Memory B cell (primary cell): ENCODE measurements at regions not wholly inside any gene's neighbourhood (a gene's known extent, or its start where the extent isn't known, plus 50 kb on each side); places are given as distances from the start of the nearest gene placed in this dataset.

Experiments
- ATAC-seq: fragments of 150-1000 bp; cut with Tn5 transposase; 2 replicates; pipeline ENCODE4 v1.10.0; 2021; ENCODE audit warnings: low read depth, mild to moderate bottlenecking, moderate library complexity
- DNase-seq, 2 donors: peaks; one replicate each; pipeline ENCODE4 v3.0.0; 2022; ENCODE audit warnings: low spot score in 2 of 2
- H3K27ac Mint-ChIP-seq: one replicate; pipeline ENCODE4 v1.8.0; 2022; ENCODE audit warnings: mild to moderate bottlenecking, moderate library complexity, mixed read lengths
- H3K27me3 Mint-ChIP-seq: one replicate; pipeline ENCODE4 v1.8.0; 2022; ENCODE audit warnings: mixed read lengths
- H3K36me3 Mint-ChIP-seq: one replicate; pipeline ENCODE4 v1.8.0; 2022; ENCODE audit warnings: mild to moderate bottlenecking, mixed read lengths
- H3K4me1 Mint-ChIP-seq: one replicate; pipeline ENCODE4 v1.8.0; 2022; ENCODE audit warnings: mixed read lengths
- H3K4me3 Mint-ChIP-seq: one replicate; pipeline ENCODE4 v1.8.0; 2022; ENCODE audit warnings: mild to moderate bottlenecking, moderate library complexity, mixed read lengths
- H3K9me3 Mint-ChIP-seq: one replicate; pipeline ENCODE4 v1.8.0; 2022; ENCODE audit warnings: mixed read lengths

- peaks cover 6% of the 10 kb centered on the region for H3K27me3 Mint-ChIP-seq
- no peaks in the 10 kb centered on the region for H3K36me3 Mint-ChIP-seq
- no peak overlapping the region for H3K4me3 Mint-ChIP-seq
- no peaks in the 10 kb centered on the region for H3K9me3 Mint-ChIP-seq
- DNase-seq: no peak
- no peak overlapping the region for H3K27ac Mint-ChIP-seq
- ATAC-seq: peak; percentile 41
- H3K4me1 Mint-ChIP-seq: peaks cover 4% of the 10 kb centered on the region
These were observed 77.5 kb upstream of the CAST start for GRCh38 chr5:96584712-96585111.

GRCh38 chr5:96588539-96588938, 73.6 kb upstream of the CAST start:
- Mint-ChIP-seq H3K27ac (no peak overlapping the region), H3K4me3 (no peak overlapping the region), H3K27me3 (peaks cover 11% of the 10 kb centered on the region), H3K9me3 (no peaks in the 10 kb centered on the region), H3K4me1 (peaks cover 4% of the 10 kb centered on the region), H3K36me3 (no peaks in the 10 kb centered on the region)
- DNase-seq: no peak
- ATAC-seq: no peak

- Mint-ChIP-seq H3K27ac (no peak overlapping the region), H3K9me3 (no peaks in the 10 kb centered on the region), H3K4me3 (no peak overlapping the region), H3K36me3 (no peaks in the 10 kb centered on the region), H3K4me1 (no peaks in the 10 kb centered on the region), H3K27me3 (peaks cover 15% of the 10 kb centered on the region)
- ATAC-seq: no peak
- DNase-seq: no peak
These were observed 71.4 kb upstream of the CAST start for GRCh38 chr5:96590796-96591195.

GRCh38 chr5:96595300-96596090, 66.7 kb upstream of the CAST start:
- Mint-ChIP-seq H3K9me3 (no peaks in the 10 kb centered on the region), H3K27me3 (peaks cover 20% of the 10 kb centered on the region), H3K36me3 (no peaks in the 10 kb centered on the region), H3K4me1 (no peaks in the 10 kb centered on the region), H3K27ac (no peak overlapping the region), H3K4me3 (no peak overlapping the region)
- ATAC-seq: no peak
- no peak for DNase-seq

- Mint-ChIP-seq H3K9me3 (no peaks in the 10 kb centered on the region), H3K27ac (no peak overlapping the region), H3K36me3 (no peaks in the 10 kb centered on the region), H3K27me3 (peaks cover 23% of the 10 kb centered on the region), H3K4me1 (no peaks in the 10 kb centered on the region), H3K4me3 (no peak overlapping the region)
- DNase-seq (no peak), ATAC-seq (no peak)
These were observed 64.6 kb upstream of the CAST start for GRCh38 chr5:96597438-96598020.

GRCh38 chr5:96601200-96601599, 61.0 kb upstream of the CAST start:
- H3K4me3 Mint-ChIP-seq: no peak overlapping the region
- no peaks in the 10 kb centered on the region for H3K4me1 Mint-ChIP-seq
- H3K27ac Mint-ChIP-seq: no peak overlapping the region
- H3K36me3 Mint-ChIP-seq: no peaks in the 10 kb centered on the region
- DNase-seq (no peak), ATAC-seq (no peak)
- H3K9me3 Mint-ChIP-seq: no peaks in the 10 kb centered on the region
- H3K27me3 Mint-ChIP-seq: peaks cover 7% of the 10 kb centered on the region

- no peaks in the 10 kb centered on the region for H3K4me1 Mint-ChIP-seq
- H3K9me3 Mint-ChIP-seq: no peaks in the 10 kb centered on the region
- no peak overlapping the region for H3K4me3 Mint-ChIP-seq
- ATAC-seq (peak; percentile 77), DNase-seq (peak; percentile 48 to 63)
- H3K27me3 Mint-ChIP-seq: peaks cover 7% of the 10 kb centered on the region
- H3K27ac Mint-ChIP-seq: no peak overlapping the region
- H3K36me3 Mint-ChIP-seq: no peaks in the 10 kb centered on the region
These were observed 60.4 kb upstream of the CAST start for GRCh38 chr5:96601715-96602244.

GRCh38 chr5:96602776-96603175, 59.4 kb upstream of the CAST start:
- Mint-ChIP-seq H3K9me3 (no peaks in the 10 kb centered on the region), H3K27me3 (peaks cover 3% of the 10 kb centered on the region), H3K36me3 (no peaks in the 10 kb centered on the region), H3K4me3 (no peak overlapping the region), H3K4me1 (no peaks in the 10 kb centered on the region), H3K27ac (no peak overlapping the region)
- DNase-seq (no peak), ATAC-seq (no peak)

GRCh38 chr5:96605144-96605837, 56.9 kb upstream of the CAST start:
- DNase-seq: no peak
- no peak for ATAC-seq
- H3K4me3 Mint-ChIP-seq: no peak overlapping the region
- H3K27me3 Mint-ChIP-seq: peaks cover 5% of the 10 kb centered on the region
- H3K4me1 Mint-ChIP-seq: no peaks in the 10 kb centered on the region
- H3K9me3 Mint-ChIP-seq: no peaks in the 10 kb centered on the region
- no peak overlapping the region for H3K27ac Mint-ChIP-seq
- no peaks in the 10 kb centered on the region for H3K36me3 Mint-ChIP-seq

GRCh38 chr5:96609369-96609768, 52.8 kb upstream of the CAST start:
- Mint-ChIP-seq H3K27ac (no peak overlapping the region), H3K4me3 (no peak overlapping the region), H3K9me3 (no peaks in the 10 kb centered on the region), H3K27me3 (peaks cover 4% of the 10 kb centered on the region), H3K36me3 (no peaks in the 10 kb centered on the region), H3K4me1 (no peaks in the 10 kb centered on the region)
- ATAC-seq (no peak), DNase-seq (no peak)

- peaks cover 5% of the 10 kb centered on the region for H3K27me3 Mint-ChIP-seq
- H3K27ac Mint-ChIP-seq: no peak overlapping the region
- H3K4me1 Mint-ChIP-seq: no peaks in the 10 kb centered on the region
- ATAC-seq: no peak
- H3K36me3 Mint-ChIP-seq: no peaks in the 10 kb centered on the region
- no peak for DNase-seq
- no peaks in the 10 kb centered on the region for H3K9me3 Mint-ChIP-seq
- H3K4me3 Mint-ChIP-seq: no peak overlapping the region
These were observed 51.4 kb upstream of the CAST start for GRCh38 chr5:96610747-96611146.

GRCh38 chr5:96611946-96612345, 50.2 kb upstream of the CAST start:
- Mint-ChIP-seq H3K27ac (no peak overlapping the region), H3K9me3 (no peaks in the 10 kb centered on the region), H3K36me3 (no peaks in the 10 kb centered on the region), H3K4me1 (no peaks in the 10 kb centered on the region), H3K27me3 (peaks cover 5% of the 10 kb centered on the region), H3K4me3 (no peak overlapping the region)
- DNase-seq (no peak), ATAC-seq (no peak)
